Right lobe of liver (tissue), 6 donors: ENCODE measurements at regions not wholly inside any gene's neighbourhood (a gene's known extent, or its start where the extent isn't known, plus 50 kb on each side); places are given as distances from the start of the nearest gene placed in this dataset.

Source experiments
- ATAC-seq, 4 donors: fragments of 200-7000 bp; cut with Tn5 transposase; one replicate each; pipeline ENCODE4 v1.9.1; 2020; ENCODE audit warnings: mild to moderate bottlenecking in 4 of 4, moderate library complexity in 4 of 4
- DNase-seq, 3 donors: peaks; one replicate each; pipeline ENCODE4 v3.0.0-alpha.2; 2020
- H3K27ac ChIP-seq, 3 donors: fragments of 200-600 bp; one replicate each; pipeline ENCODE4 v1.8.0; 2022
- H3K27me3 ChIP-seq, 2 donors: fragments of 200-600 bp; one replicate each; pipeline ENCODE4 v1.8.0; 2022
- H3K36me3 ChIP-seq, 4 donors: fragments of 200-600 bp; sonication (generic) in 1 of 4; one replicate each; pipeline versions ENCODE4 v1.5.1 to v1.8.0; 2017 to 2022; ENCODE audit warnings: control low read depth in 1 of 4
- H3K4me1 ChIP-seq, 4 donors: fragments of 200-600 bp; sonication (generic) in 1 of 4; one replicate each; pipeline versions ENCODE4 v1.5.1 to v1.8.0; 2017 to 2022; ENCODE audit warnings: control low read depth in 1 of 4
- H3K4me3 ChIP-seq, 3 donors: fragments of 200-600 bp; one replicate each; pipeline ENCODE4 v1.8.0; 2022
- H3K9me3 ChIP-seq, 4 donors: fragments of 200-600 bp; sonication (generic) in 1 of 4; one replicate each; pipeline versions ENCODE4 v1.5.1 to v1.8.0; 2017 to 2022; ENCODE audit warnings: control low read depth in 1 of 4
- CTCF ChIP-seq, 4 donors: fragments of 200-600 bp in 3 of 4; fragments of 450-650 bp in 1 of 4; IDR thresholded peaks; one replicate each; pipeline versions ENCODE4 v1.5.1 to v1.8.0; 2016 to 2022; ENCODE audit warnings: antibody characterized with exemption in 4 of 4, mild to moderate bottlenecking in 2 of 4
- POLR2A ChIP-seq: fragments of 450-650 bp; IDR thresholded peaks from one replicate; pipeline ENCODE4 v1.6.1; 2017; ENCODE audit warnings: antibody characterized with exemption, mild to moderate bottlenecking
- WGBS: methylation state at CpG from one replicate; pipeline ENCODE4 v1.1.6; 2018; ENCODE audit warnings: low coverage, low lambda C conversion rate; ENCODE audit not compliant: insufficient coverage; ENCODE audit errors: missing lambda C conversion rate; 5-methylcytosine and 5-hydroxymethylcytosine counted together
- intact Hi-C, 2 donors: fragments of 100-400 bp; cut with DNase I; formaldehyde crosslinking; loops; one replicate each; pipeline versions ENCODE4 v1.11.2 to v1.14.1; 2022
- donor health status: DM: no; HTN: yes; CAD: no.
- donor health status: DM: no; HTN: no; CAD: no.
- donor health status: DM: no; HTN: no; CAD: no.
- donor health status: DM: no; HTN: yes; CAD: no.
- donor health status: DM: no; HTN: yes; CAD: no.

- no peak for ATAC-seq
- DNase-seq = no peak
- no peak for TF ChIP-seq CTCF (IDR thresholded peaks at IDR 0.05)
- no peak for TF ChIP-seq POLR2A
Observed at GRCh38 chr18:44533071-44533470, 147.6 kb upstream of the SETBP1 start.

GRCh38 chr18:44536046-44536445 is 144.6 kb upstream of the SETBP1 start:
- DNase-seq = no peak
- H3K36me3 ChIP-seq = no peaks in the 10 kb centered on the region
- no peak overlapping the region for H3K27ac ChIP-seq
- no peak for TF ChIP-seq CTCF (IDR thresholded peaks at IDR 0.05)
- no peak for TF ChIP-seq POLR2A
- H3K27me3 ChIP-seq = no peaks in the 10 kb centered on the region
- 44% methylated on average over 1 of the region's 1 CpG for WGBS
- ATAC-seq = no peak
- no peaks in the 10 kb centered on the region for H3K4me1 ChIP-seq
- no peaks in the 10 kb centered on the region for H3K9me3 ChIP-seq
- no peak overlapping the region for H3K4me3 ChIP-seq
- intact Hi-C loops = no loop called here

More at GRCh38 chr18:44533071-44533470, 147.6 kb upstream of the SETBP1 start:
- no peaks in the 10 kb centered on the region for H3K9me3 ChIP-seq
- no peaks in the 10 kb centered on the region for H3K27me3 ChIP-seq
- no peak overlapping the region for H3K27ac ChIP-seq
- no peak overlapping the region for H3K4me3 ChIP-seq
- no peaks in the 10 kb centered on the region for H3K4me1 ChIP-seq
- H3K36me3 ChIP-seq = no peaks in the 10 kb centered on the region
- WGBS = 52% methylated on average over 2 of the region's 2 CpGs
- intact Hi-C loops = no loop called here

- intact Hi-C loops = no loop called here
- Histone ChIP-seq H3K4me1 (no peaks in the 10 kb centered on the region), H3K4me3 (no peak overlapping the region), H3K27ac (no peak overlapping the region), H3K36me3 (no peaks in the 10 kb centered on the region), H3K27me3 (no peaks in the 10 kb centered on the region), H3K9me3 (no peaks in the 10 kb centered on the region)
- no peak for DNase-seq
- TF ChIP-seq POLR2A = no peak
- no peak for TF ChIP-seq CTCF (IDR thresholded peaks at IDR 0.05)
- no peak for ATAC-seq
- 25% methylated on average over 1 of the region's 1 CpG for WGBS
Observed at GRCh38 chr18:44536619-44537018, 144.1 kb upstream of the SETBP1 start.

GRCh38 chr18:44537526-44537925 is 143.2 kb upstream of the SETBP1 start:
- no peaks in the 10 kb centered on the region for H3K27me3 ChIP-seq
- no peak overlapping the region for H3K4me3 ChIP-seq
- no peak overlapping the region for H3K27ac ChIP-seq
- 89% methylated on average over 2 of the region's 2 CpGs for WGBS
- H3K9me3 ChIP-seq = no peaks in the 10 kb centered on the region
- H3K36me3 ChIP-seq = no peaks in the 10 kb centered on the region
- intact Hi-C loops = no loop called here
- H3K4me1 ChIP-seq = no peaks in the 10 kb centered on the region
- no peak for DNase-seq
- ATAC-seq = no peak
- TF ChIP-seq CTCF (IDR thresholded peaks at IDR 0.05) (no peak), POLR2A (no peak)

- no peak for ATAC-seq
- WGBS = 40% methylated on average over 2 of the region's 3 CpGs
- Histone ChIP-seq H3K9me3 (no peaks in the 10 kb centered on the region), H3K27ac (no peak overlapping the region), H3K27me3 (no peaks in the 10 kb centered on the region), H3K4me3 (no peak overlapping the region), H3K36me3 (no peaks in the 10 kb centered on the region), H3K4me1 (no peaks in the 10 kb centered on the region)
- intact Hi-C loops = no loop called here
- TF ChIP-seq CTCF (IDR thresholded peaks at IDR 0.05) (no peak), POLR2A (no peak)
- DNase-seq = no peak
Observed at GRCh38 chr18:44539926-44540325, 140.8 kb upstream of the SETBP1 start.
